MCF 10A (cell line): ENCODE measurements at regions not wholly inside any gene's neighbourhood (a gene's known extent, or its start where the extent isn't known, plus 50 kb on each side); places are given as distances from the start of the nearest gene placed in this dataset.

ENCODE experiments used
- BruUV-seq: library from RNA; stranded (reverse); fragments of 400-500 nt; replicated peaks from 2 replicates; lab custom pipeline; 2021; lab: Mats Ljungman, UMichigan
- CTCF ChIA-PET: fragments of 300-600 bp; sonication (Branson Sonifier 250); formaldehyde crosslinking; extraction: SDS; loops from one replicate; lab custom pipeline; 2021; ENCODE audit warnings: antibody characterized with exemption, inconsistent platforms; lab: Yijun Ruan, JAX
- POLR2A ChIA-PET: fragments of 300-600, 350-650 bp; sonication (Branson Sonifier 250); formaldehyde crosslinking; extraction: SDS; loops from one replicate; lab custom pipeline; 2020; ENCODE audit warnings: antibody characterized with exemption, inconsistent platforms; lab: Yijun Ruan, JAX
- DNase-seq: peaks from one replicate; pipeline ENCODE4 v3.0.0-alpha.2; 2018; ENCODE audit not compliant: unreplicated experiment
- H3K27ac Mint-ChIP-seq: one replicate; pipeline ENCODE4 v1.8.0; 2022; ENCODE audit warnings: mild to moderate bottlenecking, low read depth, mixed read lengths; ENCODE audit not compliant: unreplicated experiment
- H3K27me3 Mint-ChIP-seq: one replicate; pipeline ENCODE4 v1.8.0; 2022; ENCODE audit warnings: mixed read lengths; ENCODE audit not compliant: insufficient read depth, unreplicated experiment
- H3K36me3 Mint-ChIP-seq: one replicate; pipeline ENCODE4 v1.8.0; 2022; ENCODE audit warnings: mild to moderate bottlenecking, moderate library complexity, mixed read lengths; ENCODE audit not compliant: insufficient read depth, unreplicated experiment
- H3K4me1 Mint-ChIP-seq: one replicate; pipeline ENCODE4 v1.8.0; 2022; ENCODE audit warnings: mixed read lengths; ENCODE audit not compliant: insufficient read depth, unreplicated experiment
- H3K4me3 Mint-ChIP-seq: one replicate; pipeline ENCODE4 v1.8.0; 2022; ENCODE audit warnings: mild to moderate bottlenecking, moderate library complexity, mixed read lengths; ENCODE audit not compliant: unreplicated experiment
- H3K9me3 Mint-ChIP-seq: one replicate; pipeline ENCODE4 v1.8.0; 2022; ENCODE audit warnings: mixed read lengths; ENCODE audit not compliant: unreplicated experiment
- CTCF ChIP-seq: fragments of 200-600 bp; IDR thresholded peaks from one replicate; pipeline ENCODE4 v1.8.0; 2022; ENCODE audit warnings: antibody characterized with exemption, mild to moderate bottlenecking; ENCODE audit not compliant: unreplicated experiment
- intact Hi-C: fragments of 100-400 bp; cut with micrococcal nuclease; formaldehyde crosslinking; loops from 2 replicates; pipeline ENCODE4 v1.14.1; 2022

- Mint-ChIP-seq H3K4me3 (no peak overlapping the region), H3K27ac (no peak overlapping the region), H3K4me1 (no peaks in the 10 kb centered on the region), H3K36me3 (no peaks in the 10 kb centered on the region), H3K9me3 (no peaks in the 10 kb centered on the region), H3K27me3 (no peaks in the 10 kb centered on the region)
- BruUV-seq, result no TSS peak
- no peak for TF ChIP-seq CTCF
- ChIA-PET POLR2A (interaction anchor here (0.5 to 1.1 kb wide), 2 partner anchors 18 to 125 kb away, joined by 3 read pairs; no protein-coding TSS in a partner anchor), CTCF (interaction anchor here (0.6 kb wide), 1 partner anchor 179 kb away, joined by 3 read pairs; no protein-coding TSS in a partner anchor)
- no peak for DNase-seq
- intact Hi-C loops, result no loop called here
Observed at GRCh38 chr2:120886534-120887319, 151.1 kb downstream of the GLI2 start.

- ChIA-PET POLR2A (interaction anchor here (0.5 to 1.1 kb wide), 2 partner anchors 19 to 124 kb away, joined by 3 read pairs; no protein-coding TSS in a partner anchor), CTCF (interaction anchor here (0.6 kb wide), 2 partner anchors 150 to 204 kb away, joined by 3 to 4 read pairs; no protein-coding TSS in a partner anchor)
- no peak for TF ChIP-seq CTCF
- no peak overlapping the region for H3K27ac Mint-ChIP-seq
- intact Hi-C loops, result no loop called here
- H3K36me3 Mint-ChIP-seq, result no peaks in the 10 kb centered on the region
- DNase-seq, result no peak
- H3K27me3 Mint-ChIP-seq, result no peaks in the 10 kb centered on the region
- BruUV-seq, result no TSS peak
- H3K4me3 Mint-ChIP-seq, result no peak overlapping the region
- H3K9me3 Mint-ChIP-seq, result no peaks in the 10 kb centered on the region
- H3K4me1 Mint-ChIP-seq, result no peaks in the 10 kb centered on the region
Observed at GRCh38 chr2:120887320-120887697, 151.6 kb downstream of the GLI2 start.

GRCh38 chr2:120887741-120888231 lies 152.1 kb downstream of the GLI2 start:
- no peak overlapping the region for H3K27ac Mint-ChIP-seq

More at GRCh38 chr2:120887741-120888231, 152.1 kb downstream of the GLI2 start:
- H3K36me3 Mint-ChIP-seq, result no peaks in the 10 kb centered on the region
- ChIA-PET CTCF (interaction anchor here (0.6 kb wide), 2 partner anchors 150 to 205 kb away, joined by 3 to 4 read pairs; no protein-coding TSS in a partner anchor), POLR2A (no interaction called here)
- DNase-seq, result no peak
- intact Hi-C loops, result no loop called here
- H3K9me3 Mint-ChIP-seq, result no peaks in the 10 kb centered on the region
- TF ChIP-seq CTCF, result no peak
- no peaks in the 10 kb centered on the region for H3K4me1 Mint-ChIP-seq
- no TSS peak for BruUV-seq
- no peaks in the 10 kb centered on the region for H3K27me3 Mint-ChIP-seq
- no peak overlapping the region for H3K4me3 Mint-ChIP-seq
